ENCODE measurements at regions not wholly inside any gene's neighbourhood (a gene's known extent, or its start where the extent isn't known, plus 50 kb on each side); places are given as distances from the start of the nearest gene placed in this dataset.

GRCh38 chr18:24776019-24776418 is 315.6 kb downstream of the HRH4 start:
- Histone ChIP-seq H4K20me1 (ENCODE audit: insufficient read depth, low read length, poor library complexity, severe bottlenecking) (no peaks in the 10 kb centered on the region), H2AFZ (ENCODE audit: low read length) (no peak overlapping the region), H3K4me2 (ENCODE audit: low read depth, low read length, poor library complexity, severe bottlenecking) (no peak overlapping the region), H3K9ac (ENCODE audit: low read depth, low read length, poor library complexity, severe bottlenecking) (no peak overlapping the region), H3K79me2 (ENCODE audit: insufficient read depth, low read length) (no peaks in the 10 kb centered on the region), H3K4me1 (ENCODE audit: insufficient read depth, low read length, poor library complexity, severe bottlenecking) (no peaks in the 10 kb centered on the region), H3K9me3 (ENCODE audit: insufficient read depth, low read depth, low read length) (no peaks in the 10 kb centered on the region), H3K4me3 (ENCODE audit: low read length, poor library complexity, severe bottlenecking) (no peak overlapping the region), H3K27me3 (ENCODE audit: insufficient read depth, low read length, poor library complexity, severe bottlenecking) (no peaks in the 10 kb centered on the region), H3K36me3 (ENCODE audit: insufficient read depth, low read length) (no peaks in the 10 kb centered on the region), H3K9me2 (replicated peaks; ENCODE audit: low read depth, low read length) (no peaks in the 10 kb centered on the region), H3F3A (ENCODE audit: low read depth) (no peaks in the 10 kb centered on the region)
- TF ChIP-seq CTCF (conservative IDR thresholded peaks at IDR 0.05; ENCODE audit: low read length) (no peak), EZH2phosphoT487 (IDR thresholded peaks at IDR 0.05; ENCODE audit: borderline replicate concordance) (no peak)

- H3K4me1 ChIP-seq (ENCODE audit: insufficient read depth, low read length, poor library complexity, severe bottlenecking) = no peaks in the 10 kb centered on the region
Measured at GRCh38 chr18:24778810-24779418, 318.5 kb downstream of the HRH4 start.

GRCh38 chr18:24782566-24782965 is 322.1 kb downstream of the HRH4 start:
- Histone ChIP-seq H3K9ac (ENCODE audit: low read depth, low read length, poor library complexity, severe bottlenecking) (no peak overlapping the region), H3K4me3 (ENCODE audit: low read length, poor library complexity, severe bottlenecking) (no peak overlapping the region), H3F3A (ENCODE audit: low read depth) (no peaks in the 10 kb centered on the region), H2AFZ (ENCODE audit: low read length) (no peak overlapping the region), H3K4me2 (ENCODE audit: low read depth, low read length, poor library complexity, severe bottlenecking) (no peak overlapping the region), H3K27me3 (ENCODE audit: insufficient read depth, low read length, poor library complexity, severe bottlenecking) (no peaks in the 10 kb centered on the region), H3K36me3 (ENCODE audit: insufficient read depth, low read length) (no peaks in the 10 kb centered on the region), H4K20me1 (ENCODE audit: insufficient read depth, low read length, poor library complexity, severe bottlenecking) (no peaks in the 10 kb centered on the region), H3K4me1 (ENCODE audit: insufficient read depth, low read length, poor library complexity, severe bottlenecking) (no peaks in the 10 kb centered on the region), H3K79me2 (ENCODE audit: insufficient read depth, low read length) (no peaks in the 10 kb centered on the region), H3K9me3 (ENCODE audit: insufficient read depth, low read depth, low read length) (no peaks in the 10 kb centered on the region), H3K9me2 (replicated peaks; ENCODE audit: low read depth, low read length) (no peaks in the 10 kb centered on the region)
- no peak for TF ChIP-seq CTCF (conservative IDR thresholded peaks at IDR 0.05; ENCODE audit: low read length)
- no peak for TF ChIP-seq EZH2phosphoT487 (IDR thresholded peaks at IDR 0.05; ENCODE audit: borderline replicate concordance)

More at GRCh38 chr18:24778810-24779418, 318.5 kb downstream of the HRH4 start:
- H3K9ac ChIP-seq (ENCODE audit: low read depth, low read length, poor library complexity, severe bottlenecking) = no peak overlapping the region
- no peaks in the 10 kb centered on the region for H3K9me2 ChIP-seq (replicated peaks; ENCODE audit: low read depth, low read length)
- H4K20me1 ChIP-seq (ENCODE audit: insufficient read depth, low read length, poor library complexity, severe bottlenecking) = no peaks in the 10 kb centered on the region
- no peak overlapping the region for H2AFZ ChIP-seq (ENCODE audit: low read length)
- no peaks in the 10 kb centered on the region for H3K79me2 ChIP-seq (ENCODE audit: insufficient read depth, low read length)
- H3K4me2 ChIP-seq (ENCODE audit: low read depth, low read length, poor library complexity, severe bottlenecking) = no peak overlapping the region
- H3K36me3 ChIP-seq (ENCODE audit: insufficient read depth, low read length) = no peaks in the 10 kb centered on the region
- no peak overlapping the region for H3K4me3 ChIP-seq (ENCODE audit: low read length, poor library complexity, severe bottlenecking)
- H3K9me3 ChIP-seq (ENCODE audit: insufficient read depth, low read depth, low read length) = no peaks in the 10 kb centered on the region
- no peak for TF ChIP-seq CTCF (conservative IDR thresholded peaks at IDR 0.05; ENCODE audit: low read length)
- TF ChIP-seq EZH2phosphoT487 (IDR thresholded peaks at IDR 0.05; ENCODE audit: borderline replicate concordance) = no peak
- no peaks in the 10 kb centered on the region for H3F3A ChIP-seq (ENCODE audit: low read depth)
- no peaks in the 10 kb centered on the region for H3K27me3 ChIP-seq (ENCODE audit: insufficient read depth, low read length, poor library complexity, severe bottlenecking)

All from Loucy (cell line).